GM12878 (cell line): ENCODE measurements at regions not wholly inside any gene's neighbourhood (a gene's known extent, or its start where the extent isn't known, plus 50 kb on each side); places are given as distances from the start of the nearest gene placed in this dataset.

Source experiments
- ATAC-seq: fragments of 200-7000 bp; cut with Tn5 transposase; 3 replicates; pipeline ENCODE4 v1.9.1; 2020; ENCODE audit warnings: mild to moderate bottlenecking, moderate library complexity
- BruUV-seq: library from RNA; stranded (reverse); fragments of 400-500 nt; replicated peaks from 2 replicates; lab custom pipeline; 2021; lab: Mats Ljungman, UMichigan
- CTCF ChIA-PET: fragments of 300-600 bp; sonication (Branson Sonifier 250); formaldehyde crosslinking; extraction: SDS; loops from one replicate; lab custom pipeline; 2021; ENCODE audit warnings: inconsistent platforms; lab: Yijun Ruan, JAX
- POLR2A ChIA-PET: fragments of 350-600 bp; formaldehyde crosslinking; extraction: SDS; loops from one replicate; lab custom pipeline; 2021; ENCODE audit warnings: inconsistent platforms; lab: Charles Lee
- RAD21 ChIA-PET: fragments of 300-600 bp; sonication (Branson Sonifier 250); formaldehyde crosslinking; loops from one replicate; lab custom pipeline; 2023; ENCODE audit warnings: antibody characterized with exemption; ENCODE audit not compliant: unreplicated experiment; lab: Charles Lee
- SMC1A ChIA-PET: fragments of 300-600 bp; sonication (Branson Sonifier 250); formaldehyde crosslinking; loops from one replicate; lab custom pipeline; 2023; ENCODE audit not compliant: unreplicated experiment, uncharacterized antibody; lab: Charles Lee
- DNase-seq: peaks from one replicate; pipeline ENCODE4 v3.0.0-alpha.2; 2011; ENCODE audit warnings: low read depth, low spot score
- FAIRE-seq: peaks from 3 replicates; lab custom pipeline; 2011; peaks lifted over from hg19 to GRCh38; lab: Jason Lieb, UNC
- H2AFZ ChIP-seq: 2 replicates; pipeline ENCODE4 v1.6.0; 2011; ENCODE audit warnings: low read depth, low read length, control low read depth; ENCODE audit not compliant: control insufficient read depth
- H3K27ac ChIP-seq: 2 replicates; pipeline ENCODE4 v1.5.1; 2011; ENCODE audit warnings: control low read depth; ENCODE audit not compliant: control insufficient read depth, insufficient read depth
- H3K27me3 ChIP-seq, 2 experiments: replicated peaks in 1 of 2; 2 replicates each; pipeline versions ENCODE4 v1.6.0 to v1.6.1; 2011; ENCODE audit warnings: low read length in 1 of 2; ENCODE audit not compliant: control insufficient read depth in 2 of 2, insufficient read depth in 2 of 2
- H3K36me3 ChIP-seq, 2 experiments: 2 replicates each; pipeline ENCODE4 v1.5.1; 2011; ENCODE audit warnings: low read length in 1 of 2; ENCODE audit not compliant: control insufficient read depth in 2 of 2, insufficient read depth in 2 of 2
- H3K4me1 ChIP-seq: 2 replicates; pipeline ENCODE4 v1.6.1; 2011; ENCODE audit warnings: mild to moderate bottlenecking, low read length, moderate library complexity, mixed read lengths; ENCODE audit not compliant: control insufficient read depth, insufficient read depth
- H3K4me2 ChIP-seq: 2 replicates; pipeline ENCODE4 v1.6.0; 2011; ENCODE audit warnings: control low read depth; ENCODE audit not compliant: control insufficient read depth, insufficient read depth
- H3K4me3 ChIP-seq: fragments of 200-600 bp; sonication (generic); 2 replicates; pipeline ENCODE4 v1.5.1; 2016
- H3K79me2 ChIP-seq: 2 replicates; pipeline ENCODE4 v1.6.0; 2011; ENCODE audit warnings: low read length; ENCODE audit not compliant: control insufficient read depth, insufficient read depth
- H3K9ac ChIP-seq: 2 replicates; pipeline ENCODE4 v1.8.0; 2011; ENCODE audit warnings: low read length, control low read depth, mixed read lengths; ENCODE audit not compliant: control insufficient read depth, insufficient read depth
- H3K9me3 ChIP-seq: replicated peaks from 3 replicates; pipeline ENCODE4 v1.5.1; 2011; ENCODE audit warnings: mild to moderate bottlenecking, low read length; ENCODE audit not compliant: control insufficient read depth, insufficient read depth
- H4K20me1 ChIP-seq: 2 replicates; pipeline ENCODE4 v1.6.0; 2011; ENCODE audit not compliant: control insufficient read depth, insufficient read depth
- POLR2A ChIP-seq: IDR thresholded peaks from 2 replicates; pipeline ENCODE4 v1.6.1; 2011; ENCODE audit warnings: low read depth, mild to moderate bottlenecking, low read length
- SP1 ChIP-seq: IDR thresholded peaks from one replicate; pipeline ENCODE4 v1.6.1; 2011; ENCODE audit warnings: low read depth, low read length
- SPI1 ChIP-seq: IDR thresholded peaks from 2 replicates; pipeline ENCODE4 v1.6.1; 2011; ENCODE audit warnings: low read depth, mild to moderate bottlenecking, low read length, moderate library complexity, borderline replicate concordance; ENCODE audit not compliant: insufficient read depth
- ZNF384 ChIP-seq: IDR thresholded peaks from 2 replicates; pipeline ENCODE4 v1.6.1; 2012; ENCODE audit warnings: low read depth, mild to moderate bottlenecking, low read length, improper control_type of control experiment, borderline replicate concordance
- ZZZ3 ChIP-seq: IDR thresholded peaks from 2 replicates; pipeline ENCODE4 v1.6.1; 2011; ENCODE audit warnings: low read depth; ENCODE audit not compliant: control insufficient read depth, insufficient read length
- WGBS: methylation state at CpG from one replicate; pipeline ENCODE4 v1.1.6; 2016; ENCODE audit warnings: low lambda C conversion rate; ENCODE audit not compliant: insufficient replicate concordance, insufficient coverage; ENCODE audit errors: missing lambda C conversion rate; 5-methylcytosine and 5-hydroxymethylcytosine counted together
- in situ Hi-C: fragments of 300-500 bp; cut with MboI; formaldehyde crosslinking; loops from 9 replicates; pipeline ENCODE4 v1.14.3; 2018; ENCODE audit warnings: mixed read lengths
- intact Hi-C: fragments of 100-400 bp; cut with micrococcal nuclease; formaldehyde crosslinking; loops from one replicate; pipeline ENCODE4 v1.14.2; 2022; ENCODE audit not compliant: unreplicated experiment
- TF ChIP-seq, protein P1 (sequence below): fragments of 450-650 bp; conservative IDR thresholded peaks from 2 replicates; pipeline ENCODE4 v1.6.1; 2017; ENCODE audit warnings: mild to moderate bottlenecking, moderate library complexity
- TF ChIP-seq, protein P2 (sequence below): IDR thresholded peaks from 2 replicates; pipeline ENCODE4 v1.6.1; 2011; ENCODE audit warnings: borderline replicate concordance, low read depth, mild to moderate bottlenecking, moderate library complexity, mixed read lengths, low read length; ENCODE audit not compliant: insufficient read depth; ENCODE audit errors: extremely low read length

DNA sequence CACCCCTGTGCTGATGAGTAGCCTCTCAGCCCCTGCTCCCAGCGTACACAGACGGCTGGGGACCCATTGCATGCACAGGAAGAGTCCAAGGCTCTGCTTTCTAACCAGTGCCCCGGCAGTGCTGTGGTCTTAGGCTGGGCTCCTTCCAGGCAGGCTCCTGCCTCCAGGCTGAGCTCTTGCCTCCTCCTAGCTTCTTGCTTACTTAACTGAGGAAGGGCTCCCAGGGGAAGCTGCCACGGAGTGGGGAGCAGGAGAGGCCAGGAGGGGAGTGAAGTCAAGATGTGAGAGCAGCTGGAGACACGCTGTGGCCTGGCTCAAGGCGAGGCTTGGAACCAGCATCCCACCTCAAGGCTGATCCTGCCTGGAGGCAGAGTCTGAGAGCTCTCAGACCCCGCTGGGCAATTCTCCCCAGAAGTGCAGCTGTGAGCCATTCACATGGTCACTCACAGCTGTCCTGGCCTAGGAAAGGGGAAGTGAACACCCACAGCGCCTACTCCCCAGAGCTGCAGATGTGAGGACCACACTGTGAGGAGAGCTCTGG, 141.0 kb downstream of the TBXT start:
- BruUV-seq, result no TSS peak
- no peak for DNase-seq
- H3K9me3 ChIP-seq, result no peaks in the 10 kb centered on the region
- no peaks in the 10 kb centered on the region for H4K20me1 ChIP-seq
- POLR2A ChIA-PET, result no interaction called here
- CTCF ChIA-PET, result no interaction called here
- SMC1A ChIA-PET, result no interaction called here
- no peak overlapping the region for H3K4me3 ChIP-seq
- 3% methylated on average over 8 of the region's 8 CpGs for WGBS
- intact Hi-C loops (no loop called here), in situ Hi-C loops (no loop called here)
- TF ChIP-seq ZNF384 (no peak), ZZZ3 (no peak), SP1 (no peak), SPI1 (peak; percentile 72), POLR2A (no peak)
- TF ChIP-seq, protein P1, sequence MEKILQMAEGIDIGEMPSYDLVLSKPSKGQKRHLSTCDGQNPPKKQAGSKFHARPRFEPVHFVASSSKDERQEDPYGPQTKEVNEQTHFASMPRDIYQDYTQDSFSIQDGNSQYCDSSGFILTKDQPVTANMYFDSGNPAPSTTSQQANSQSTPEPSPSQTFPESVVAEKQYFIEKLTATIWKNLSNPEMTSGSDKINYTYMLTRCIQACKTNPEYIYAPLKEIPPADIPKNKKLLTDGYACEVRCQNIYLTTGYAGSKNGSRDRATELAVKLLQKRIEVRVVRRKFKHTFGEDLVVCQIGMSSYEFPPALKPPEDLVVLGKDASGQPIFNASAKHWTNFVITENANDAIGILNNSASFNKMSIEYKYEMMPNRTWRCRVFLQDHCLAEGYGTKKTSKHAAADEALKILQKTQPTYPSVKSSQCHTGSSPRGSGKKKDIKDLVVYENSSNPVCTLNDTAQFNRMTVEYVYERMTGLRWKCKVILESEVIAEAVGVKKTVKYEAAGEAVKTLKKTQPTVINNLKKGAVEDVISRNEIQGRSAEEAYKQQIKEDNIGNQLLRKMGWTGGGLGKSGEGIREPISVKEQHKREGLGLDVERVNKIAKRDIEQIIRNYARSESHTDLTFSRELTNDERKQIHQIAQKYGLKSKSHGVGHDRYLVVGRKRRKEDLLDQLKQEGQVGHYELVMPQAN, result no peak
- TF ChIP-seq, protein P2, sequence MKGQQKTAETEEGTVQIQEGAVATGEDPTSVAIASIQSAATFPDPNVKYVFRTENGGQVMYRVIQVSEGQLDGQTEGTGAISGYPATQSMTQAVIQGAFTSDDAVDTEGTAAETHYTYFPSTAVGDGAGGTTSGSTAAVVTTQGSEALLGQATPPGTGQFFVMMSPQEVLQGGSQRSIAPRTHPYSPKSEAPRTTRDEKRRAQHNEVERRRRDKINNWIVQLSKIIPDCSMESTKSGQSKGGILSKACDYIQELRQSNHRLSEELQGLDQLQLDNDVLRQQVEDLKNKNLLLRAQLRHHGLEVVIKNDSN, result no peak
- peak; percentile 66 for ATAC-seq
- H2AFZ ChIP-seq, result no peak overlapping the region
- H3K27me3 ChIP-seq, result no peaks in the 10 kb centered on the region
- RAD21 ChIA-PET, result interaction anchor here (1.0 kb wide), 1 partner anchor 9 kb away, joined by 3 read pairs; no protein-coding TSS in a partner anchor
- H3K4me2 ChIP-seq, result no peak overlapping the region
- H3K9ac ChIP-seq, result no peak overlapping the region
- H3K79me2 ChIP-seq, result no peaks in the 10 kb centered on the region
- no peak for FAIRE-seq
- no peaks in the 10 kb centered on the region for H3K36me3 ChIP-seq
- no peak overlapping the region for H3K27ac ChIP-seq
- H3K4me1 ChIP-seq, result no peaks in the 10 kb centered on the region
